Stomach (tissue), 8 donors: ENCODE measurements at regions not wholly inside any gene's neighbourhood (a gene's known extent, or its start where the extent isn't known, plus 50 kb on each side); places are given as distances from the start of the nearest gene placed in this dataset.
A peak's percentile ranks its signal among the peaks of the same experiment; 100 is the strongest.

Experiments used
- DNase-seq, 2 donors: peaks; one replicate each; pipeline versions ENCODE4 v3.0.0 to v3.0.0-alpha.2; 2013 to 2019
- H3K27ac ChIP-seq, 5 donors: fragments of 200-600 bp in 4 of 5; sonication (generic) in 4 of 5; one replicate each; pipeline ENCODE4 v1.5.1; 2013 to 2019; ENCODE audit warnings: mild to moderate bottlenecking in 1 of 5, moderate library complexity in 1 of 5
- H3K27me3 ChIP-seq, 3 donors: fragments of 200-600 bp; sonication (generic); one replicate each; pipeline ENCODE4 v1.5.1; 2017 to 2019; ENCODE audit warnings: mixed run types in 1 of 3
- H3K36me3 ChIP-seq, 4 donors: fragments of 200-600 bp; sonication (generic); 1 replicate in 3 of 4; 2 replicates in 1 of 4; pipeline ENCODE4 v1.5.1; 2016 to 2019
- H3K4me1 ChIP-seq, 4 donors: fragments of 200-600 bp; sonication (generic); one replicate each; pipeline ENCODE4 v1.5.1; 2016 to 2019
- H3K4me3 ChIP-seq, 4 donors: fragments of 200-600 bp; sonication (generic) in 3 of 4; one replicate each; pipeline ENCODE4 v1.5.1; 2016 to 2019; ENCODE audit warnings: mild to moderate bottlenecking in 1 of 4
- H3K9me3 ChIP-seq, 4 donors: fragments of 200-600 bp; sonication (generic); one replicate each; pipeline ENCODE4 v1.5.1; 2016 to 2019
- CTCF ChIP-seq, 7 experiments: fragments of 450-650 bp in 4 of 7; fragments of 200-600 bp in 3 of 7; sonication (generic) in 3 of 7; IDR thresholded peaks; one replicate each; pipeline ENCODE4 v1.5.1; 2016 to 2019; ENCODE audit warnings: antibody characterized with exemption in 7 of 7, control low read depth in 2 of 7, mild to moderate bottlenecking in 1 of 7
- EP300 ChIP-seq: sonication (generic); formaldehyde crosslinking; IDR thresholded peaks from one replicate; pipeline ENCODE4 v1.6.1; 2017; ENCODE audit warnings: antibody characterized with exemption
- POLR2A ChIP-seq, 4 donors: fragments of 450-650 bp; IDR thresholded peaks; one replicate each; pipeline ENCODE4 v1.6.1; 2016; ENCODE audit warnings: antibody characterized with exemption in 4 of 4, control low read depth in 2 of 4, mild to moderate bottlenecking in 1 of 4, moderate library complexity in 1 of 4
- POLR2AphosphoS5 ChIP-seq, 3 donors: sonication (generic); formaldehyde crosslinking; IDR thresholded peaks; one replicate each; pipeline ENCODE4 v1.6.1; 2016; ENCODE audit warnings: antibody characterized with exemption in 3 of 3
- WGBS, 5 donors: extraction: QIAGEN DNeasy Blood & Tissue Kit in 3 of 5; methylation state at CpG; one replicate each; pipeline versions ENCODE4 v1.1.5 to v1.1.7; 2013 to 2018; 5-methylcytosine and 5-hydroxymethylcytosine counted together
- intact Hi-C: fragments of 100-400 bp; cut with DNase I; formaldehyde crosslinking; loops from one replicate; pipeline ENCODE4 v1.15.1; 2023; ENCODE audit warnings: low total_unique reads
- donor health status: healthy with polysubstance abuse.
- donor health status: Bipolar disorder and iron deficiency.
- donor health status: healthy.

DNA sequence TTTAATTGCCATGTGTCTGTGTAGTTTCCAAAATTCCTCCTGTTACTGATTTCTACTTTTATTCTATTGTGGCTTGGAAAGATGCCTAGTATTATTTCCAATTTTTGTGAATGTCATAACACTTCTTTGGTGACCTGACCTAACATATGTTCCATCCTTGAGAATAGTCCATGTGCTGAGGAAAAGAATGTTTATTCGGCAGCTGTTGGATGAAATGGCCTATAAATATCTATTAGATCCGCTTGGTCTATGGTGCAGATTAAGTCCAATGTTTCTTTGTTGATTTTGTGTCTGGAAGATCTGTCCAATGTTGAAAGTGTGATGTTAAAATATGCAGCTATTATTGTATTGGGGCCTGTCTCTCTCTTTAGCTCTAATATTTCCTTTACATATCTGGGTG is 219.2 kb upstream of the HDX start:
- Histone ChIP-seq H3K9me3 (no peaks in the 10 kb centered on the region), H3K27me3 (peaks cover 0 to 3% (median 0%) of the 10 kb centered on the region in 3 donors), H3K4me1 (no peaks in the 10 kb centered on the region), H3K36me3 (no peaks in the 10 kb centered on the region), H3K27ac (no peak overlapping the region), H3K4me3 (no peak overlapping the region)
- TF ChIP-seq POLR2AphosphoS5 (IDR thresholded peaks at IDR 0.05), result no peak
- TF ChIP-seq EP300, result no peak
- no peak for TF ChIP-seq CTCF (IDR thresholded peaks at IDR 0.05)
- no peak for TF ChIP-seq POLR2A (IDR thresholded peaks at IDR 0.05)
- DNase-seq, result no peak
- intact Hi-C loops, result no loop called here
- WGBS, 5 donors, result 73 to 84% (median 80%) methylated on average over 2 of the region's 2 CpGs

GRCh38 chrX:84724576-84724975 is 222.3 kb upstream of the HDX start:
- intact Hi-C loops, result no loop called here
- DNase-seq, result no peak
- no peak for TF ChIP-seq EP300
- TF ChIP-seq CTCF (IDR thresholded peaks at IDR 0.05), result no peak
- no peak for TF ChIP-seq POLR2AphosphoS5 (IDR thresholded peaks at IDR 0.05)
- TF ChIP-seq POLR2A (IDR thresholded peaks at IDR 0.05), result no peak
- Histone ChIP-seq H3K36me3 (no peaks in the 10 kb centered on the region), H3K9me3 (no peaks in the 10 kb centered on the region), H3K27ac (no peak overlapping the region), H3K4me1 (no peaks in the 10 kb centered on the region), H3K4me3 (no peak overlapping the region), H3K27me3 (peaks cover 0 to 3% (median 0%) of the 10 kb centered on the region in 3 donors)
- 63 to 83% (median 72%) methylated on average over 4 to 5 of the region's 5 CpGs for WGBS, 5 donors

GRCh38 chrX:84729408-84729807 is 227.2 kb upstream of the HDX start:
- no peaks in the 10 kb centered on the region for H3K9me3 ChIP-seq
- no peak overlapping the region for H3K27ac ChIP-seq
- H3K27me3 ChIP-seq, result peaks cover 0 to 3% (median 0%) of the 10 kb centered on the region in 3 donors
- H3K4me1 ChIP-seq, result no peaks in the 10 kb centered on the region
- TF ChIP-seq POLR2AphosphoS5 (IDR thresholded peaks at IDR 0.05), result no peak
- no peak for TF ChIP-seq EP300
- TF ChIP-seq CTCF (IDR thresholded peaks at IDR 0.05), result no peak
- TF ChIP-seq POLR2A (IDR thresholded peaks at IDR 0.05), result no peak
- intact Hi-C loops, result no loop called here
- WGBS, 5 donors, result 40 to 58% (median 49%) methylated on average over 4 of the region's 4 CpGs
- H3K36me3 ChIP-seq, result no peaks in the 10 kb centered on the region
- no peak for DNase-seq
- no peak overlapping the region for H3K4me3 ChIP-seq

DNA sequence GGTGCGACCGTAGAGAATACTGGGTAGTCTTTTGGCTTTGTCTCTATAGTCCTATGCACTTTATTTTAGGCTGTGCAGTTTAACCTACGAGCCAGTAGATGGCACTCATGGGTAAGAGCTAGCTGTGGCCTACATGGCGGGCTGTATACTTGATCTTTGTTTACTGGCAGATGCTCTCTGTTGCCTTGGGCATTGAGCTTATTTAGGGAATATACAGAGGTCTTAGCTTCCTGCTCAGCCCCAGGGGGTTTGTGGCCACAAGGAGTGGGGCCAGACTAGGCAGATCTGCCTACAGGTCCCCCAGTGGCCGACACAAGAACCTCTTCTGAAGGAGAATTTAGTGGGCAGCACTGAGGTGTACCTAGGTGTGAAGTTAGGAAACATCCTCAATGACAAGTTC is 227.6 kb upstream of the HDX start:
- H3K27me3 ChIP-seq, result no peaks in the 10 kb centered on the region
- peak in 1 of 2 donors; percentile 64 for DNase-seq
- TF ChIP-seq CTCF (IDR thresholded peaks at IDR 0.05), result peak in 5 of 7 experiments; percentile 41 to 70 (median 58)
- no peak for TF ChIP-seq POLR2A (IDR thresholded peaks at IDR 0.05)
- WGBS, 5 donors, result 6 to 24% (median 18%) methylated on average over 4 to 5 of the region's 5 CpGs
- H3K4me3 ChIP-seq, result no peak overlapping the region
- H3K4me1 ChIP-seq, result no peaks in the 10 kb centered on the region
- no peaks in the 10 kb centered on the region for H3K36me3 ChIP-seq
- no peak overlapping the region for H3K27ac ChIP-seq
- intact Hi-C loops, result no loop called here
- no peaks in the 10 kb centered on the region for H3K9me3 ChIP-seq
